ENCODE measurements at regions not wholly inside any gene's neighbourhood (a gene's known extent, or its start where the extent isn't known, plus 50 kb on each side); places are given as distances from the start of the nearest gene placed in this dataset.
"Not testable (repeated sequence)": the region's sequence is repeated elsewhere in the genome, so short reads cannot be mapped to it uniquely, and the experiment has no call there.

- no peak for DNase-seq
Measured at GRCh38 chr4:149116806-149117205, 674.6 kb upstream of the NR3C2 start.

GRCh38 chr4:149113804-149114430, 671.7 kb upstream of the NR3C2 start:
- DNase-seq, result no peak

GRCh38 chr4:149112109-149112508, 669.9 kb upstream of the NR3C2 start:
- no peak for DNase-seq

GRCh38 chr4:149110481-149110880, 668.3 kb upstream of the NR3C2 start:
- no peak for DNase-seq

- no peak for DNase-seq
Measured at GRCh38 chr4:149108626-149109025, 666.4 kb upstream of the NR3C2 start.

GRCh38 chr4:149102765-149103164, 660.6 kb upstream of the NR3C2 start:
- no peak for DNase-seq

- DNase-seq, result no peak
Measured at GRCh38 chr4:149101649-149102048, 659.4 kb upstream of the NR3C2 start.

GRCh38 chr4:149095811-149096210, 653.6 kb upstream of the NR3C2 start:
- no peak for DNase-seq

GRCh38 chr4:149095001-149095400, 652.8 kb upstream of the NR3C2 start:
- no peak for DNase-seq

GRCh38 chr4:149084144-149084543, 641.9 kb upstream of the NR3C2 start:
- DNase-seq, result no peak

- DNase-seq, result no peak
Measured at GRCh38 chr4:149077181-149077580, 635.0 kb upstream of the NR3C2 start.

GRCh38 chr4:149076401-149076800, 634.2 kb upstream of the NR3C2 start:
- no peak for DNase-seq

- DNase-seq, result no peak
Measured at GRCh38 chr4:149072384-149072783, 630.2 kb upstream of the NR3C2 start.

GRCh38 chr4:149065753-149066152, 623.5 kb upstream of the NR3C2 start:
- no peak for DNase-seq

GRCh38 chr4:149062997-149063396, 620.8 kb upstream of the NR3C2 start:
- DNase-seq, result no peak

GRCh38 chr4:149057594-149057993, 615.4 kb upstream of the NR3C2 start:
- no peak for DNase-seq

GRCh38 chr4:149056615-149057014, 614.4 kb upstream of the NR3C2 start:
- no peak for DNase-seq

- DNase-seq, result no peak
Measured at GRCh38 chr4:149055624-149056023, 613.4 kb upstream of the NR3C2 start.

- DNase-seq, result no peak
Measured at GRCh38 chr4:149050840-149051239, 608.6 kb upstream of the NR3C2 start.

GRCh38 chr4:149048451-149049143, 606.4 kb upstream of the NR3C2 start:
- no peak for DNase-seq

GRCh38 chr4:149047368-149047767, 605.2 kb upstream of the NR3C2 start:
- DNase-seq, result no peak

- no peak for DNase-seq
Measured at GRCh38 chr4:149045731-149046130, 603.5 kb upstream of the NR3C2 start.

GRCh38 chr4:149039786-149040185, 597.6 kb upstream of the NR3C2 start:
- DNase-seq, result not testable (repeated sequence)

- no peak for DNase-seq
Measured at GRCh38 chr4:149031399-149031798, 589.2 kb upstream of the NR3C2 start.
